ES-I3 (cell line): ENCODE measurements at regions not wholly inside any gene's neighbourhood (a gene's known extent, or its start where the extent isn't known, plus 50 kb on each side); places are given as distances from the start of the nearest gene placed in this dataset.
A peak's percentile ranks its signal among the peaks of the same experiment; 100 is the strongest.

ENCODE experiments used
- H3K36me3 ChIP-seq: 2 replicates; pipeline ENCODE4 v1.6.1; 2013; ENCODE audit warnings: mild to moderate bottlenecking, low read length, control low read depth, moderate library complexity; ENCODE audit not compliant: insufficient read depth
- H3K4me1 ChIP-seq: 2 replicates; pipeline ENCODE4 v1.6.1; 2013; ENCODE audit warnings: mild to moderate bottlenecking, control low read depth, low read length; ENCODE audit not compliant: insufficient read depth
- H3K9ac ChIP-seq: 2 replicates; pipeline ENCODE4 v1.6.1; 2013; ENCODE audit warnings: low read depth, mild to moderate bottlenecking, low read length, moderate library complexity
- H3K9me3 ChIP-seq: 2 replicates; pipeline ENCODE4 v1.6.1; 2013; ENCODE audit warnings: mild to moderate bottlenecking, low read length, moderate library complexity; ENCODE audit not compliant: control insufficient read depth, insufficient read depth

GRCh38 chr10:112898540-112899390 is 51.3 kb upstream of the TCF7L2 start:
- Histone ChIP-seq H3K4me1 (peaks cover 6% of the 10 kb centered on the region; the same call in 1 of the 2 replicates), H3K9me3 (no peaks in the 10 kb centered on the region), H3K36me3 (no peaks in the 10 kb centered on the region), H3K9ac (peak overlapping the region; percentile 51)

GRCh38 chr10:112899391-112900065 is 50.5 kb upstream of the TCF7L2 start:
- Histone ChIP-seq H3K9me3 (no peaks in the 10 kb centered on the region), H3K4me1 (peaks cover 6% of the 10 kb centered on the region; the same call in 1 of the 2 replicates), H3K9ac (peak overlapping the region; percentile 51; the same call in 1 of the 2 replicates)

More at GRCh38 chr10:112899391-112900065, 50.5 kb upstream of the TCF7L2 start:
- H3K36me3 ChIP-seq = no peaks in the 10 kb centered on the region
